ENCODE measurements at regions not wholly inside any gene's neighbourhood (a gene's known extent, or its start where the extent isn't known, plus 50 kb on each side); places are given as distances from the start of the nearest gene placed in this dataset.

DNA sequence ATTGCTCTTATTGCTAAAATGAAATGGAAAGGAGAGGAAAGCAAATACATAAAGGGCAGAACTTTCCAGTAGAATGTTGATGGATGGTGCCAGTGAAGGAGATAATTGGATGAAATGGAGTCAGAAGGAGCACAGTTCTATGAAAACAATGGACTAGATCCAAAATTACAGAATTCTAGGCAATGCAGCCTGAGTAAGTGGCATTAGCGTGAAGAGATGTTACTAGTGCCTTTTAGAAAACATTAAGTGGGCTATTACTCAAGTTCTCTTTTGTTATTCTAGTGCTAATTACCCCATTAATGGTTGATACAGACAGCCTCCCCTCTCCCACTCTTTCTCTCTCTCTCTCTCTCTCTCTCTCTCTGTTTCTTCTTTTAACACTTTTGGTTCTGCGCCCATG is 209.5 kb upstream of the RGS17 start:
- no peak for TF ChIP-seq POLR2A (IDR thresholded peaks at IDR 0.05)
- TF ChIP-seq, protein P1, sequence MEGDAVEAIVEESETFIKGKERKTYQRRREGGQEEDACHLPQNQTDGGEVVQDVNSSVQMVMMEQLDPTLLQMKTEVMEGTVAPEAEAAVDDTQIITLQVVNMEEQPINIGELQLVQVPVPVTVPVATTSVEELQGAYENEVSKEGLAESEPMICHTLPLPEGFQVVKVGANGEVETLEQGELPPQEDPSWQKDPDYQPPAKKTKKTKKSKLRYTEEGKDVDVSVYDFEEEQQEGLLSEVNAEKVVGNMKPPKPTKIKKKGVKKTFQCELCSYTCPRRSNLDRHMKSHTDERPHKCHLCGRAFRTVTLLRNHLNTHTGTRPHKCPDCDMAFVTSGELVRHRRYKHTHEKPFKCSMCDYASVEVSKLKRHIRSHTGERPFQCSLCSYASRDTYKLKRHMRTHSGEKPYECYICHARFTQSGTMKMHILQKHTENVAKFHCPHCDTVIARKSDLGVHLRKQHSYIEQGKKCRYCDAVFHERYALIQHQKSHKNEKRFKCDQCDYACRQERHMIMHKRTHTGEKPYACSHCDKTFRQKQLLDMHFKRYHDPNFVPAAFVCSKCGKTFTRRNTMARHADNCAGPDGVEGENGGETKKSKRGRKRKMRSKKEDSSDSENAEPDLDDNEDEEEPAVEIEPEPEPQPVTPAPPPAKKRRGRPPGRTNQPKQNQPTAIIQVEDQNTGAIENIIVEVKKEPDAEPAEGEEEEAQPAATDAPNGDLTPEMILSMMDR (IDR thresholded peaks at IDR 0.05): no peak

Measured in right lobe of liver (tissue), 4 donors.